ENCODE measurements at regions not wholly inside any gene's neighbourhood (a gene's known extent, or its start where the extent isn't known, plus 50 kb on each side); places are given as distances from the start of the nearest gene placed in this dataset.

DNA sequence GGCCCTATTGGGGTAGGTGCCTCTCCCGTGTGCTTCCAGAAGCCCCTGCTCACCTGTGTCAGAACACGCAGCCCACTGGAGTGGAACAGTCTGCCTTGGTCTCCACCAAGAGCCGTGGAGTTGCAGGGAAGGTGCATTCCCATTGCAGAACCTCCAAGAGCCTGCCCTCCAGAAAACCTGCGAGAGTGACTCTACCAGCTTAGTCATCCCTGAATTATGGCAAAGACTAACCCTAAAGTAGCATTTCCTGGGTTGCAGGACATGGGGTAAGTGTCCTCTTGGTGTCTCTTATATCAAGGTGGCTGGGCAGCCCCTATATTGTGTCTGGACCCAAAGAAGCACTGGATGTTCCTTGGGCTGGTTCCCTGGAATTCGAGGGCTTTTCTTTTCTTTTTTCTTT lies 224.6 kb downstream of the BCOR start:
- Histone ChIP-seq H3K9me2 (replicated peaks; ENCODE audit: low read length) (no peaks in the 10 kb centered on the region), H3K4me1 (ENCODE audit: insufficient read depth, low read length) (peaks cover 31% of the 10 kb centered on the region), H3K4me3 (ENCODE audit: low read length) (no peak overlapping the region), H3K9ac (ENCODE audit: low read length) (no peak overlapping the region), H3F3A (ENCODE audit: low read length, unreplicated experiment) (no peaks in the 10 kb centered on the region), H3K9me3 (ENCODE audit: low read length) (no peaks in the 10 kb centered on the region), H3K36me3 (ENCODE audit: low read depth, low read length) (no peaks in the 10 kb centered on the region), H3K4me2 (ENCODE audit: low read length) (no peak overlapping the region), H3K27me3 (ENCODE audit: low read length) (no peaks in the 10 kb centered on the region), H3K27ac (ENCODE audit: low read length) (no peak overlapping the region), H3K79me2 (ENCODE audit: low read length) (no peaks in the 10 kb centered on the region), H2AFZ (ENCODE audit: low read length) (no peak overlapping the region), H4K20me1 (ENCODE audit: low read length) (no peaks in the 10 kb centered on the region)
- TF ChIP-seq EZH2phosphoT487 (IDR thresholded peaks at IDR 0.05; ENCODE audit: borderline replicate concordance, low read length) (no peak), EZH2 (IDR thresholded peaks at IDR 0.05; ENCODE audit: low read length, unreplicated experiment) (no peak)
- TF ChIP-seq, protein P1, sequence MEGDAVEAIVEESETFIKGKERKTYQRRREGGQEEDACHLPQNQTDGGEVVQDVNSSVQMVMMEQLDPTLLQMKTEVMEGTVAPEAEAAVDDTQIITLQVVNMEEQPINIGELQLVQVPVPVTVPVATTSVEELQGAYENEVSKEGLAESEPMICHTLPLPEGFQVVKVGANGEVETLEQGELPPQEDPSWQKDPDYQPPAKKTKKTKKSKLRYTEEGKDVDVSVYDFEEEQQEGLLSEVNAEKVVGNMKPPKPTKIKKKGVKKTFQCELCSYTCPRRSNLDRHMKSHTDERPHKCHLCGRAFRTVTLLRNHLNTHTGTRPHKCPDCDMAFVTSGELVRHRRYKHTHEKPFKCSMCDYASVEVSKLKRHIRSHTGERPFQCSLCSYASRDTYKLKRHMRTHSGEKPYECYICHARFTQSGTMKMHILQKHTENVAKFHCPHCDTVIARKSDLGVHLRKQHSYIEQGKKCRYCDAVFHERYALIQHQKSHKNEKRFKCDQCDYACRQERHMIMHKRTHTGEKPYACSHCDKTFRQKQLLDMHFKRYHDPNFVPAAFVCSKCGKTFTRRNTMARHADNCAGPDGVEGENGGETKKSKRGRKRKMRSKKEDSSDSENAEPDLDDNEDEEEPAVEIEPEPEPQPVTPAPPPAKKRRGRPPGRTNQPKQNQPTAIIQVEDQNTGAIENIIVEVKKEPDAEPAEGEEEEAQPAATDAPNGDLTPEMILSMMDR (conservative IDR thresholded peaks at IDR 0.05; ENCODE audit: low read depth, low read length): no peak
- intact Hi-C loops (cut with micrococcal nuclease): no loop called here
- DNase-seq (peak; percentile 30), ATAC-seq (no peak)
- POLR2A ChIA-PET (ENCODE audit: unreplicated experiment): no interaction called here
- CTCF ChIA-PET: no interaction called here
- BruUV-seq (replicated peaks): no TSS peak

DNA sequence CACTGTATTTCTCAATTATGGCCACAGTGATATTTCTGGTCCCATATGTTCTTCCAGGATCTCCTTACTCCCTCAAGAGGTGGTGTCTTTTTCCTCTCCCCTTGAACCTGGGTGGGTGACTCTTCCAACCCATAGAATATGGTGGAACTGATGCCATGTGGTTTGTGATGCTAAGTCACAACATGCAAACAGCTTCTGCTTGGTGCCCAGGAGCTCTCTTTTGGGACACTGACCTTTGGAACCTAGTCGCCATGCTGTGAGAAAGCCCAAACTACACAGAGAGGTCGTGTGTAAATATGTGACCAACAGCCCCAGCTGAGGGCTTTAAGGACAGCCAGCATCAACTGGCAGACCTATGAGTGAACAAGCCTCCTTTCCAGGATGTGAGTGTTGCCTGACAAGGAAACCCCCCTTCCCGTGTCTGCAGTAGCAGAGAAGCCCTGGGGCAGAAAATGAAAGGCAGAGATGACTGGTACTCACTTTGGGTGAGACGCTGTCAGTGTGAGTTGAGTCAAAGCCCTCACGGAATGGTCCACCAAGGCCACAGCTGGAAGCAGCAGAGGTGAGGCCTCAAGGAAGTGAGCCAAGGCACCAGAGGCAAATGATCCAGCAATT lies 223.4 kb downstream of the BCOR start:
- CTCF ChIA-PET: no interaction called here
- H3K9me2 ChIP-seq (replicated peaks; ENCODE audit: low read length): no peaks in the 10 kb centered on the region
- POLR2A ChIA-PET (ENCODE audit: unreplicated experiment): no interaction called here
- H3F3A ChIP-seq (ENCODE audit: low read length, unreplicated experiment): no peaks in the 10 kb centered on the region
- H3K27me3 ChIP-seq (ENCODE audit: low read length): no peaks in the 10 kb centered on the region
- intact Hi-C loops (cut with micrococcal nuclease): no loop called here
- no peaks in the 10 kb centered on the region for H3K36me3 ChIP-seq (ENCODE audit: low read depth, low read length)
- H3K9me3 ChIP-seq (ENCODE audit: low read length): no peaks in the 10 kb centered on the region
- H3K4me1 ChIP-seq (ENCODE audit: insufficient read depth, low read length): peaks cover 31% of the 10 kb centered on the region
- peak; percentile 34; the same call in 1 of the 2 replicates for ATAC-seq
- H3K27ac ChIP-seq (ENCODE audit: low read length): 0 out of 2 replicates have a peak overlapping the region, but pooled peaks have one; percentile 8
- TF ChIP-seq, protein P1 (conservative IDR thresholded peaks at IDR 0.05; ENCODE audit: low read depth, low read length): no peak
- TF ChIP-seq EZH2 (IDR thresholded peaks at IDR 0.05; ENCODE audit: low read length, unreplicated experiment): no peak
- no peak for TF ChIP-seq EZH2phosphoT487 (IDR thresholded peaks at IDR 0.05; ENCODE audit: borderline replicate concordance, low read length)
- peak; percentile 74 for DNase-seq
- no peak overlapping the region for H3K4me2 ChIP-seq (ENCODE audit: low read length)
- no peak overlapping the region for H3K9ac ChIP-seq (ENCODE audit: low read length)
- no peak overlapping the region for H3K4me3 ChIP-seq (ENCODE audit: low read length)
- no peaks in the 10 kb centered on the region for H4K20me1 ChIP-seq (ENCODE audit: low read length)
- no TSS peak for BruUV-seq (replicated peaks)
- no peaks in the 10 kb centered on the region for H3K79me2 ChIP-seq (ENCODE audit: low read length)
- no peak overlapping the region for H2AFZ ChIP-seq (ENCODE audit: low read length)

DNA sequence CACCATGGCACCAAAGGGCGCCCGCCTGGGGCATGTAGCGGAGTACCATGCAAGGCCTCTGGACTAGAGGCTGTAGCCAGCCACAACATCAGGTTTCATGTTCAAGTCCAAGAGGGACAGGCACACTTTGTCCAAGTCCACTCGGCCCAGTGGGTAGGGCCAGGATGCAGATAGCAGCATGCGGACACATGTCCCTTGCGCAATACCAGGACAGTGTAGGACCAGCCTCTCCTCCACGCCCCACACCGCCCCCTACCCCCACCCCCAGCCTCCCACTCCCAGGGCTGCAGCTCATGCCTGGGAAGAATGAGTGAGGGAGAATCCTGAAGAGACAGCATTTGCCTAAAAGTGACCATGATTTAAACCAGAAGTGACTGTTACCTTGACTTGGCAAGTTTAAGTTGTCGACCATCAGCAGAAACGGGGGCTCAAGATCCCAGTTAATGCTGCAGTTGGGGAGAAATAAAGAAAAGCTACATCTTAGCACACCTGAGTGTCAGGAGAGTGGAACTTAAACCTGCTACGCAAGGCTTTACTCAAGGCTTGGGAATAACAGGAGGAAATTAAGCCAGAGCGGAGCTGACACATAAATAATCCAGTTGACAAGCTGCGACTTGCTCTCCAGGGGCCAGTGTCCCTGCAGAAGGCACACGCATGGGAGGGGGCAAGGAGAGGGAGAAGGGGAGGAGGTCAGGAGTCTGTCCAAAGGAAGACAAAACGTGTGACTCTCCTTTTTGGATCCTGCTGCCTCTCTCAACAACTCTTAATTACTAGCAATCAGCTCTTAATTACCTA lies 221.7 kb downstream of the BCOR start:
- no peak overlapping the region for H3K27ac ChIP-seq (ENCODE audit: low read length)
- no peaks in the 10 kb centered on the region for H3K9me2 ChIP-seq (replicated peaks; ENCODE audit: low read length)
- H3K4me1 ChIP-seq (ENCODE audit: insufficient read depth, low read length): peaks cover 16% of the 10 kb centered on the region; the same call in 1 of the 2 replicates
- no peak overlapping the region for H2AFZ ChIP-seq (ENCODE audit: low read length)
- no peaks in the 10 kb centered on the region for H3K79me2 ChIP-seq (ENCODE audit: low read length)
- H3K4me3 ChIP-seq (ENCODE audit: low read length): no peak overlapping the region
- ATAC-seq (no peak), DNase-seq (no peak)
- TF ChIP-seq EZH2phosphoT487 (IDR thresholded peaks at IDR 0.05; ENCODE audit: borderline replicate concordance, low read length): no peak
- TF ChIP-seq, protein P1 (conservative IDR thresholded peaks at IDR 0.05; ENCODE audit: low read depth, low read length): no peak
- intact Hi-C loops (cut with micrococcal nuclease): no loop called here
- ChIA-PET CTCF (no interaction called here), POLR2A (ENCODE audit: unreplicated experiment) (no interaction called here)
- no TSS peak for BruUV-seq (replicated peaks)
- H3F3A ChIP-seq (ENCODE audit: low read length, unreplicated experiment): no peaks in the 10 kb centered on the region
- H3K4me2 ChIP-seq (ENCODE audit: low read length): no peak overlapping the region
- no peaks in the 10 kb centered on the region for H3K9me3 ChIP-seq (ENCODE audit: low read length)
- H4K20me1 ChIP-seq (ENCODE audit: low read length): no peaks in the 10 kb centered on the region
- H3K27me3 ChIP-seq (ENCODE audit: low read length): no peaks in the 10 kb centered on the region
- H3K36me3 ChIP-seq (ENCODE audit: low read depth, low read length): no peaks in the 10 kb centered on the region
- H3K9ac ChIP-seq (ENCODE audit: low read length): no peak overlapping the region
